ENCODE measurements at regions not wholly inside any gene's neighbourhood (a gene's known extent, or its start where the extent isn't known, plus 50 kb on each side); places are given as distances from the start of the nearest gene placed in this dataset.

GRCh38 chr14:103187911-103188310 is 64.7 kb downstream of the TNFAIP2 start:
- TF ChIP-seq, protein P1, sequence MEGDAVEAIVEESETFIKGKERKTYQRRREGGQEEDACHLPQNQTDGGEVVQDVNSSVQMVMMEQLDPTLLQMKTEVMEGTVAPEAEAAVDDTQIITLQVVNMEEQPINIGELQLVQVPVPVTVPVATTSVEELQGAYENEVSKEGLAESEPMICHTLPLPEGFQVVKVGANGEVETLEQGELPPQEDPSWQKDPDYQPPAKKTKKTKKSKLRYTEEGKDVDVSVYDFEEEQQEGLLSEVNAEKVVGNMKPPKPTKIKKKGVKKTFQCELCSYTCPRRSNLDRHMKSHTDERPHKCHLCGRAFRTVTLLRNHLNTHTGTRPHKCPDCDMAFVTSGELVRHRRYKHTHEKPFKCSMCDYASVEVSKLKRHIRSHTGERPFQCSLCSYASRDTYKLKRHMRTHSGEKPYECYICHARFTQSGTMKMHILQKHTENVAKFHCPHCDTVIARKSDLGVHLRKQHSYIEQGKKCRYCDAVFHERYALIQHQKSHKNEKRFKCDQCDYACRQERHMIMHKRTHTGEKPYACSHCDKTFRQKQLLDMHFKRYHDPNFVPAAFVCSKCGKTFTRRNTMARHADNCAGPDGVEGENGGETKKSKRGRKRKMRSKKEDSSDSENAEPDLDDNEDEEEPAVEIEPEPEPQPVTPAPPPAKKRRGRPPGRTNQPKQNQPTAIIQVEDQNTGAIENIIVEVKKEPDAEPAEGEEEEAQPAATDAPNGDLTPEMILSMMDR (IDR thresholded peaks at IDR 0.05): no peak
- TF ChIP-seq TCF7 (CRISPR knock-in tag; IDR thresholded peaks at IDR 0.05; ENCODE audit: low read depth): no peak
- TF ChIP-seq SP1 (CRISPR knock-in tag; conservative IDR thresholded peaks at IDR 0.05): no peak
- TF ChIP-seq, protein P2, sequence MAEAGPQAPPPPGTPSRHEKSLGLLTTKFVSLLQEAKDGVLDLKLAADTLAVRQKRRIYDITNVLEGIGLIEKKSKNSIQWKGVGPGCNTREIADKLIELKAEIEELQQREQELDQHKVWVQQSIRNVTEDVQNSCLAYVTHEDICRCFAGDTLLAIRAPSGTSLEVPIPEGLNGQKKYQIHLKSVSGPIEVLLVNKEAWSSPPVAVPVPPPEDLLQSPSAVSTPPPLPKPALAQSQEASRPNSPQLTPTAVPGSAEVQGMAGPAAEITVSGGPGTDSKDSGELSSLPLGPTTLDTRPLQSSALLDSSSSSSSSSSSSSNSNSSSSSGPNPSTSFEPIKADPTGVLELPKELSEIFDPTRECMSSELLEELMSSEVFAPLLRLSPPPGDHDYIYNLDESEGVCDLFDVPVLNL (CRISPR knock-in tag; IDR thresholded peaks at IDR 0.05; ENCODE audit: borderline replicate concordance, low read depth): no peak
- TF ChIP-seq FOXP4 (CRISPR knock-in tag; IDR thresholded peaks at IDR 0.05): no peak
- no peak for TF ChIP-seq TEAD4 (CRISPR knock-in tag; IDR thresholded peaks at IDR 0.05)
- no peak for TF ChIP-seq SMAD3 (CRISPR knock-in tag; IDR thresholded peaks at IDR 0.05; ENCODE audit: borderline replicate concordance)
- no peak for TF ChIP-seq AFF4 (CRISPR knock-in tag; IDR thresholded peaks at IDR 0.05; ENCODE audit: borderline replicate concordance)
- TF ChIP-seq, protein P3, sequence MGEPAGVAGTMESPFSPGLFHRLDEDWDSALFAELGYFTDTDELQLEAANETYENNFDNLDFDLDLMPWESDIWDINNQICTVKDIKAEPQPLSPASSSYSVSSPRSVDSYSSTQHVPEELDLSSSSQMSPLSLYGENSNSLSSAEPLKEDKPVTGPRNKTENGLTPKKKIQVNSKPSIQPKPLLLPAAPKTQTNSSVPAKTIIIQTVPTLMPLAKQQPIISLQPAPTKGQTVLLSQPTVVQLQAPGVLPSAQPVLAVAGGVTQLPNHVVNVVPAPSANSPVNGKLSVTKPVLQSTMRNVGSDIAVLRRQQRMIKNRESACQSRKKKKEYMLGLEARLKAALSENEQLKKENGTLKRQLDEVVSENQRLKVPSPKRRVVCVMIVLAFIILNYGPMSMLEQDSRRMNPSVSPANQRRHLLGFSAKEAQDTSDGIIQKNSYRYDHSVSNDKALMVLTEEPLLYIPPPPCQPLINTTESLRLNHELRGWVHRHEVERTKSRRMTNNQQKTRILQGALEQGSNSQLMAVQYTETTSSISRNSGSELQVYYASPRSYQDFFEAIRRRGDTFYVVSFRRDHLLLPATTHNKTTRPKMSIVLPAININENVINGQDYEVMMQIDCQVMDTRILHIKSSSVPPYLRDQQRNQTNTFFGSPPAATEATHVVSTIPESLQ (CRISPR knock-in tag; IDR thresholded peaks at IDR 0.05): no peak

Data from WTC11 (cell line).